ENCODE measurements at regions not wholly inside any gene's neighbourhood (a gene's known extent, or its start where the extent isn't known, plus 50 kb on each side); places are given as distances from the start of the nearest gene placed in this dataset.

GRCh38 chr13:97629601-97630272 is 195.8 kb downstream of the RAP2A start:
- Histone ChIP-seq H3K36me3 (ENCODE audit: control insufficient read depth in 2 of 4, insufficient read depth in 4 of 4, low read length in 3 of 4) (no peaks in the 10 kb centered on the region), H3K4ac (replicated peaks; ENCODE audit: insufficient read length, low read depth, low read length) (no peak overlapping the region), H4K5ac (ENCODE audit: insufficient read length, low read depth, low read length) (no peak overlapping the region), H3K56ac (replicated peaks; ENCODE audit: insufficient read length, low read depth, low read length) (no peak overlapping the region), H3K27ac (ENCODE audit: low read depth, low read length) (no peak overlapping the region), H3K9ac (replicated peaks in 1 of 4; ENCODE audit: extremely low read depth in 1 of 4, low read depth in 3 of 4, low read length in 3 of 4) (no peak overlapping the region), H2BK15ac (ENCODE audit: low read length) (no peak overlapping the region), H4K91ac (replicated peaks; ENCODE audit: insufficient read length, low read length) (no peak overlapping the region), H3K79me1 (ENCODE audit: low read depth, low read length) (no peaks in the 10 kb centered on the region), H3K18ac (ENCODE audit: extremely low read depth, low read length) (no peak overlapping the region), H2BK5ac (ENCODE audit: low read depth, low read length) (no peak overlapping the region), H2BK120ac (replicated peaks; ENCODE audit: low read depth, low read length) (no peak overlapping the region), H2AK5ac (ENCODE audit: low read depth, low read length) (no peak overlapping the region), H2BK12ac (ENCODE audit: low read depth, low read length) (no peak overlapping the region), H3K27me3 (replicated peaks in 1 of 4; ENCODE audit: control insufficient read depth in 3 of 4, extremely low read depth in 1 of 4, insufficient read depth in 3 of 4, low read length in 3 of 4) (no peaks in the 10 kb centered on the region), H3K4me1 (replicated peaks in 1 of 4; ENCODE audit: control insufficient read depth in 3 of 4, insufficient read depth in 4 of 4, low read length in 3 of 4) (no peaks in the 10 kb centered on the region), H4K20me1 (replicated peaks in 1 of 2; ENCODE audit: control insufficient read depth in 1 of 2, insufficient read depth in 2 of 2, low read length in 2 of 2) (no peaks in the 10 kb centered on the region), H3K4me2 (ENCODE audit: insufficient read depth in 1 of 2, low read depth in 2 of 2, low read length in 2 of 2) (no peak overlapping the region), H3K23ac (ENCODE audit: insufficient read length) (no peak overlapping the region), H4K8ac (ENCODE audit: extremely low read depth, insufficient read depth, low read length) (no peak overlapping the region), H2BK20ac (ENCODE audit: low read length) (no peak overlapping the region), H3K9me3 (ENCODE audit: insufficient read depth in 2 of 2, low read depth in 1 of 2, low read length in 1 of 2) (no peaks in the 10 kb centered on the region), H3K14ac (ENCODE audit: insufficient read length) (no peak overlapping the region), H3K4me3 (ENCODE audit: extremely low read depth in 1 of 4, insufficient read depth in 2 of 4, low read depth in 3 of 4, low read length in 4 of 4) (no peak overlapping the region), H3K23me2 (ENCODE audit: low read depth, low read length) (peaks cover 3% of the 10 kb centered on the region; the same call in 1 of the 2 replicates), H3K79me2 (ENCODE audit: control insufficient read depth in 1 of 2, insufficient read depth in 2 of 2, low read length in 2 of 2) (no peaks in the 10 kb centered on the region), H2AFZ (ENCODE audit: low read length) (no peak overlapping the region)
- DNase-seq (ENCODE audit: low read depth in 1 of 2, low spot score in 2 of 2) (no peak), FAIRE-seq (no peak)
- ChIA-PET CTCF (ENCODE audit: partially characterized antibody) (interaction anchor here (1.2 to 1.6 kb wide), 4 partner anchors 10 to 196 kb away, joined by 3 to 4 read pairs (median 4); partner anchors contain the start of gene RAP2A), POLR2A (ENCODE audit: partially characterized antibody) (no interaction called here)
- no peak for TF ChIP-seq TAF1 (IDR thresholded peaks at IDR 0.05; ENCODE audit: low read depth, low read length)
- TF ChIP-seq RNF2 (IDR thresholded peaks at IDR 0.05; ENCODE audit: borderline replicate concordance, low read depth, low read length, missing control alignments, poor library complexity, severe bottlenecking): no peak
- WGBS, 2 experiments (ENCODE audit: extremely low coverage in 1 of 2, insufficient coverage in 1 of 2, insufficient read length in 1 of 2, insufficient replicate concordance in 2 of 2, low coverage in 1 of 2, low lambda C conversion rate in 2 of 2, missing lambda C conversion rate in 1 of 2): 86% methylated on average over 6 of the region's 6 CpGs; no CpG with 5 or more reads in 1 of the 2 experiments
